PFSK-1 (cell line): ENCODE measurements at regions not wholly inside any gene's neighbourhood (a gene's known extent, or its start where the extent isn't known, plus 50 kb on each side); places are given as distances from the start of the nearest gene placed in this dataset.

Source experiments
- FOXP2 ChIP-seq: optimal IDR thresholded peaks from 2 replicates; pipeline ENCODE3; 2011; ENCODE audit warnings: borderline replicate concordance, control low read depth, inconsistent platforms; ENCODE audit not compliant: insufficient read depth; ENCODE audit errors: extremely low read length, extremely low read depth
- POLR2AphosphoS5 ChIP-seq: IDR thresholded peaks from 2 replicates; pipeline ENCODE4 v1.6.1; 2012; ENCODE audit warnings: low read depth, mild to moderate bottlenecking, control low read depth, low read length, moderate library complexity
- REST ChIP-seq, 2 experiments: IDR thresholded peaks; 2 replicates each; pipeline versions ENCODE4 v1.6.1 to v1.8.0; 2011 to 2012; ENCODE audit warnings: low read depth in 2 of 2, low read length in 2 of 2, control low read depth in 1 of 2, inconsistent platforms in 1 of 2, mild to moderate bottlenecking in 1 of 2, moderate library complexity in 1 of 2; ENCODE audit not compliant: insufficient read depth in 1 of 2
- SIN3A ChIP-seq: IDR thresholded peaks from 2 replicates; pipeline ENCODE4 v1.6.1; 2012; ENCODE audit warnings: mild to moderate bottlenecking, low read length, moderate library complexity, borderline replicate concordance; ENCODE audit not compliant: insufficient read depth
- TAF1 ChIP-seq: IDR thresholded peaks from 2 replicates; pipeline ENCODE4 v1.6.1; 2012; ENCODE audit warnings: low read length, control low read depth, borderline replicate concordance; ENCODE audit not compliant: insufficient read depth

GRCh38 chr2:163799807-163800206 is 64.0 kb upstream of the FIGN start:
- TF ChIP-seq REST (IDR thresholded peaks at IDR 0.05; ENCODE audit: insufficient read depth in 1 of 2, low read depth in 2 of 2, low read length in 2 of 2) (no peak), SIN3A (no peak), POLR2AphosphoS5 (no peak), TAF1 (no peak), FOXP2 (no peak)

GRCh38 chr2:163794635-163795034 is 58.8 kb upstream of the FIGN start:
- TF ChIP-seq TAF1 (no peak), SIN3A (no peak), POLR2AphosphoS5 (no peak), REST (IDR thresholded peaks at IDR 0.05; ENCODE audit: insufficient read depth in 1 of 2, low read depth in 2 of 2, low read length in 2 of 2) (no peak), FOXP2 (no peak)
